Neural crest cell (in vitro differentiated cells): ENCODE measurements at regions not wholly inside any gene's neighbourhood (a gene's known extent, or its start where the extent isn't known, plus 50 kb on each side); places are given as distances from the start of the nearest gene placed in this dataset.
"Not testable (repeated sequence)": the region's sequence is repeated elsewhere in the genome, so short reads cannot be mapped to it uniquely, and the experiment has no call there.

Source experiments
- DNase-seq: peaks from one replicate; pipeline ENCODE4 v3.0.0; 2021; ENCODE audit warnings: low read depth, mixed read lengths, low spot score
- H3K27ac Mint-ChIP-seq: one replicate; pipeline ENCODE4 v1.8.0; 2021; ENCODE audit warnings: mild to moderate bottlenecking, mixed read lengths; ENCODE audit not compliant: unreplicated experiment
- H3K27me3 Mint-ChIP-seq: 2 replicates; pipeline ENCODE4 v1.8.0; 2021; ENCODE audit warnings: low read depth, mild to moderate bottlenecking, mixed read lengths
- H3K36me3 Mint-ChIP-seq: 2 replicates; pipeline ENCODE4 v1.8.0; 2021; ENCODE audit warnings: low read depth, mild to moderate bottlenecking, mixed read lengths
- H3K4me1 Mint-ChIP-seq: 2 replicates; pipeline ENCODE4 v1.8.0; 2021; ENCODE audit warnings: mixed read lengths
- H3K4me3 Mint-ChIP-seq: one replicate; pipeline ENCODE4 v1.8.0; 2021; ENCODE audit warnings: mild to moderate bottlenecking, mixed read lengths
- H3K9me3 Mint-ChIP-seq: 2 replicates; pipeline ENCODE4 v1.8.0; 2021; ENCODE audit warnings: mixed read lengths
- TF ChIP-seq, protein P1 (sequence below): fragments of 200-600 bp; sonication (generic); conservative IDR thresholded peaks from 2 replicates; pipeline ENCODE4 v1.5.0; 2021; ENCODE audit warnings: antibody characterized with exemption, mild to moderate bottlenecking

DNA sequence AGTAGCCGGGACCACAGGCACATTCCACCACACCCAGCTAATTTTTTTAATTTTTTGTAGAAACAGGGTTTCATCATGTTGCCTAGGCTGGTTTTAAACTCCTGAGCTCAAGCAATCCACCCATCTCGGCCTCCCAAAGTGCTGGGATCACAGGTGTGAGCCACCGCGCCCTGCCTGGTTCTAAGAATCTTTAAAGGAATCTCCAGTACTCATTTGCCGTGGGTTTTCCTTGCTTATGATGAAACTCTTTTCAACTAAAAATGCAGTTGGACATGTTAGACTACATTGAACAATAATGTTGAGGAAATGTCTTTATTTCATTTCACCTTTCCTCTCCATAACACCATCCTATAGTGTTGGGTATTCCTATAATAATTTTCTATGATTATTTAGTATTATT is 121.6 kb downstream of the ZNF281 start:
- no peaks in the 10 kb centered on the region for H3K36me3 Mint-ChIP-seq
- H3K9me3 Mint-ChIP-seq = no peaks in the 10 kb centered on the region
- H3K27me3 Mint-ChIP-seq = no peaks in the 10 kb centered on the region
- peaks cover 7% of the 10 kb centered on the region for H3K4me1 Mint-ChIP-seq
- no peak overlapping the region for H3K27ac Mint-ChIP-seq
- TF ChIP-seq, protein P1, sequence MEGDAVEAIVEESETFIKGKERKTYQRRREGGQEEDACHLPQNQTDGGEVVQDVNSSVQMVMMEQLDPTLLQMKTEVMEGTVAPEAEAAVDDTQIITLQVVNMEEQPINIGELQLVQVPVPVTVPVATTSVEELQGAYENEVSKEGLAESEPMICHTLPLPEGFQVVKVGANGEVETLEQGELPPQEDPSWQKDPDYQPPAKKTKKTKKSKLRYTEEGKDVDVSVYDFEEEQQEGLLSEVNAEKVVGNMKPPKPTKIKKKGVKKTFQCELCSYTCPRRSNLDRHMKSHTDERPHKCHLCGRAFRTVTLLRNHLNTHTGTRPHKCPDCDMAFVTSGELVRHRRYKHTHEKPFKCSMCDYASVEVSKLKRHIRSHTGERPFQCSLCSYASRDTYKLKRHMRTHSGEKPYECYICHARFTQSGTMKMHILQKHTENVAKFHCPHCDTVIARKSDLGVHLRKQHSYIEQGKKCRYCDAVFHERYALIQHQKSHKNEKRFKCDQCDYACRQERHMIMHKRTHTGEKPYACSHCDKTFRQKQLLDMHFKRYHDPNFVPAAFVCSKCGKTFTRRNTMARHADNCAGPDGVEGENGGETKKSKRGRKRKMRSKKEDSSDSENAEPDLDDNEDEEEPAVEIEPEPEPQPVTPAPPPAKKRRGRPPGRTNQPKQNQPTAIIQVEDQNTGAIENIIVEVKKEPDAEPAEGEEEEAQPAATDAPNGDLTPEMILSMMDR = no peak
- no peak overlapping the region for H3K4me3 Mint-ChIP-seq
- DNase-seq = no peak

DNA sequence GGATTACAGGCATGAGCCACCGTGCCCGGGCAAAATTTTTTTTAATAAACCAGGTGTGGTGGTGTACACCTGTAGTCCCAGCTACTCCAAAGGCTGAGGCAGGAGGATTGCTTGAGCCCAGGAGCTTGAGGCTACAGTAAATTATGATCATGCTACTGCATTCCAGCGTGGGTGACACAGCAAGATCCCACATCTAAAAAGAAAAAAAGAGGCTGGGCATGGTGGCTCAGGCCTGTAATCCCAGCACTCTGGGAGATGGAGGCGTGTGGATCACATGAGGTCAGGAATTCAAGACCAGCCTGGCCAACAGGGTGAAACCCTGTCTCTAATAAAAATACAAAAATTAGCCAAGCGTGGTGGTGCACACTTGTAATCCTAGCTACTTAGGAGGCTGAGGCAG is 125.6 kb downstream of the ZNF281 start:
- H3K27me3 Mint-ChIP-seq, DNase-seq, H3K36me3 Mint-ChIP-seq, H3K27ac Mint-ChIP-seq, H3K9me3 Mint-ChIP-seq, H3K4me1 Mint-ChIP-seq, H3K4me3 Mint-ChIP-seq: not testable (repeated sequence)

DNA sequence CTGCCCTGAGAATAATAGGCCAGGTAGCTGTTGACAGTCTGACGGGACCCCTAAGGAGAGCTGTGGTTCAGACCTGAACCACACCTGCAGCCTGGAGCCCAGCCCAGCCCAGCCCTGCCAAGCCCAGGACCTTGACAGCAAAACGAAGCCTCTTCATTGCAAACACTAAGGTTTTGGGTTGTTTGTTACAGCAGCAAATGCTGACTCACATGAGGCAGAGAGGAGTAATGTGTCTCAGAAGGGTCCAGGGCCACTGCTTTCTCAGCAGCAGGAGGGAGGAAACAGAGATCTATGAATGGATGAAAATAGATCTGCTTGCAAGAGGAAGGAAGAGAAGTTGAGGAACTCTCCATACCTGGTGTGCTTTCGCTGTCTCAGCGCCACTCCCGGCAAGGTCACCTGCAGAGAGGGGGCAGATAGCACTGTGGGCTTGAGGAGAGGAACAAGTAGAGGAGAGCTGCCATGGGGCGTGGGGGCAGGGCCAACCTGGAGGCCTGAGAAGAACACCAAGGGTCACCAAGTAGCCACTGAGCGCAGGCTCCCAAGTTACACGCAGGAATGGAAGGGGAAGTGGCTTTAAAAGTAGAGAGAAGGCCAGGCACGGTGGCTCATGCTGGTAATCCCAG is 127.2 kb downstream of the ZNF281 start:
- no peak for DNase-seq
- H3K27me3 Mint-ChIP-seq = no peaks in the 10 kb centered on the region
- H3K36me3 Mint-ChIP-seq = no peaks in the 10 kb centered on the region
- peaks cover 3% of the 10 kb centered on the region for H3K9me3 Mint-ChIP-seq
- H3K27ac Mint-ChIP-seq = no peak overlapping the region
- no peak overlapping the region for H3K4me3 Mint-ChIP-seq
- TF ChIP-seq, protein P1 = no peak
- no peaks in the 10 kb centered on the region for H3K4me1 Mint-ChIP-seq

DNA sequence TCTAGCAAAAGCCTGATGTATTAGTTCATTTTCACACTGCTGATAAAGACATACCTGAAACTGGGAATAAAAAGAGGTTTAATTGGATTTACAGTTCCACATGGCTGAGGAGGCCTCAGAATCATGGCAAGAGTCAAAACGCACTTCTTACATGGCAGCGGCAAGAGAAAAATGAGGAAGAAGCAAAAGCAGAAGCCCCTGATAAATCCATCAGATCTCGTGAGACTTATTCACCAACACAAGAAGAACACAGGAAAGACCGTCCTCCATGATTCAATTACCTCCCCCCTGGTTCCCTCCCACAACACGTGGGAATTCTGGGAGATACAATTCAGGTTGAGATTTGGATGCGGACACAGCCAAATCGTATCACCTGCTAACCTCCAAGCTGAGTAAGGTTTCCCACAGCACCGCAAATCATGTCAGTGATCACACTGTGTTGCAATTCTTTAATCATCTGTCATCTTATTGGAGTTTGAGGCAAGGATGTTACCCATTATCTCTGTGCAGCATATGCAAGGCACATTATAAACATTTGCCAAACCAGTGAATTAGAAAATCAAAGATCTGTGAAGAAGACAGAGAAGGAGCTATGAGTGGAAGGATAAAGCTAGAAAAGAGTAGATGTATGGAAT is 128.5 kb downstream of the ZNF281 start:
- TF ChIP-seq, protein P1 = no peak
- no peaks in the 10 kb centered on the region for H3K4me1 Mint-ChIP-seq
- H3K27me3 Mint-ChIP-seq = no peaks in the 10 kb centered on the region
- no peak overlapping the region for H3K27ac Mint-ChIP-seq
- H3K9me3 Mint-ChIP-seq = peaks cover 3% of the 10 kb centered on the region
- DNase-seq = no peak
- H3K36me3 Mint-ChIP-seq = no peaks in the 10 kb centered on the region
- H3K4me3 Mint-ChIP-seq = no peak overlapping the region

DNA sequence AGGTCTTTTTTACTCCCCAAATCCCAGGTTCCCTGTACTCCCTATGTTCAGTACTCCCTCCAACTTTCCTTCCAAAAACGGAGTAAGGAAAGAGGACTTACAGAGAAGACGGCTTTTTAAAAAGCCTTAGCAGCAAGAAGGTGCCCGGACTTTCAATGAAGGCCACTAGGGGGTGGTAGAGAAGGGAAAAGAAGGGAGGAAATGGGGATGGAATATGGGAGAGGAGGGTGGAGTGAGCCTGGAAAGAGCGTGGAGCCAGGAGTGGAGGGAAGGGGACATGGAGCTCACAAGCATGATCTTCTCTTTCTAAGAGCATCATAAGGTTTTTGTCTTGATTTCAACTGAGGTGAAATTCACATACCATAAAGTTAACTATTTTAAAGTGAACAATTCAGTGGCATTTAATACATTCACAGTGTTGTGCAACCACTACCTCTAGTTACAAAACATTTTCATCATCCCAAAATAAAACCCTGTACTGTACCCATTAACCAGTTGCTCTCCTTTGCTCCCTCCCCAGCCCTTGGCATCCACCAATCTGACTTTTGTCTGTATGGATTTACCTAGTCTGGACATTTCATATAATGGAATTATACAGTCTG is 129.9 kb downstream of the ZNF281 start:
- Mint-ChIP-seq H3K4me3 (no peak overlapping the region), H3K36me3 (no peaks in the 10 kb centered on the region), H3K9me3 (peaks cover 3% of the 10 kb centered on the region), H3K27ac (no peak overlapping the region), H3K4me1 (no peaks in the 10 kb centered on the region), H3K27me3 (no peaks in the 10 kb centered on the region)
- TF ChIP-seq, protein P1 = peak; percentile 70
- DNase-seq = peak; percentile 42

DNA sequence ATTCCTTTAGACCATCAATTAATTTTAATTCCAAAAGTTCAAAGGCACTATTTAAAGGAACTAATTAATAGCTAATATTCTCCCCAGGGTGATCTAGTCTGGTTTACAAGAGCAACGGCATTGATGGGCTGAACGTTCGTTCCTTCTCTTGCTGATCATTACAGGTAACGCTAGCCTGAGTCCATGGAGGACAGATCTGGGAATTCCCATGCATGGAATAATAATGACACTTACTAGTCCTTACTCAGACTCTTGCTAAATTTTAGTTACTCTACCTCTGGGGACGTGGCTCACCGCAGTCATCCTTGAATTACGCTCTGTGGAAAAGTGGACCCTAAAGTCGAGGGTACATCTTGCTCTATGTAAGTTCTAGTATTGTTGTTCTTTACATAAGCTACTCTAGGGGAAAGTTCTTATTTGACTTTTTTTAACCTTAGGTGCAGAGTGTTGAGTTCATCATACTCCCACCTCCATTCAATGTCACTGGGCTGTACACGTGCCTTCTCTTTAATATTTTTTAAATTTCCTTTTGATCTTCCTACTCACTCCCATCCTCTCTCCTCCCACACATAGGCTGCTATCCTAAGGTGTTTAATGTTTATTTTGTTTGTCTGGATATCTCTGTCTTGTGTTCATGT is 133.9 kb downstream of the ZNF281 start:
- H3K4me1 Mint-ChIP-seq = no peaks in the 10 kb centered on the region
- no peak for DNase-seq
- no peak overlapping the region for H3K4me3 Mint-ChIP-seq
- H3K9me3 Mint-ChIP-seq = peaks cover 3% of the 10 kb centered on the region
- TF ChIP-seq, protein P1 = no peak
- no peaks in the 10 kb centered on the region for H3K27me3 Mint-ChIP-seq
- H3K36me3 Mint-ChIP-seq = no peaks in the 10 kb centered on the region
- H3K27ac Mint-ChIP-seq = no peak overlapping the region
